Stimulated activated CD4-positive, alpha-beta T cell treated with anti-CD3 and anti-CD28 coated beads, Interleukin-2, amount 100 ng/mL, for 24 hours (primary cell): ENCODE measurements at regions not wholly inside any gene's neighbourhood (a gene's known extent, or its start where the extent isn't known, plus 50 kb on each side); places are given as distances from the start of the nearest gene placed in this dataset.

Experiments used
- DNase-seq, 2 donors: peaks; one replicate each; pipeline ENCODE4 v3.0.0-alpha.2; 2020

GRCh38 chr4:175871774-175872405 is 59.8 kb upstream of the GPM6A start:
- DNase-seq = no peak

GRCh38 chr4:175873707-175874106 is 61.6 kb upstream of the GPM6A start:
- DNase-seq = no peak

GRCh38 chr4:175874306-175874705 is 62.2 kb upstream of the GPM6A start:
- no peak for DNase-seq

- no peak for DNase-seq
These were observed 64.1 kb upstream of the GPM6A start for GRCh38 chr4:175875993-175876771.

GRCh38 chr4:175882891-175883290 is 70.8 kb upstream of the GPM6A start:
- DNase-seq = no peak

GRCh38 chr4:175884048-175884447 is 72.0 kb upstream of the GPM6A start:
- no peak for DNase-seq

GRCh38 chr4:175891231-175891630 is 79.2 kb upstream of the GPM6A start:
- DNase-seq = no peak

GRCh38 chr4:175891851-175892250 is 79.8 kb upstream of the GPM6A start:
- no peak for DNase-seq

GRCh38 chr4:175905925-175906324 is 93.9 kb upstream of the GPM6A start:
- no peak for DNase-seq

GRCh38 chr4:175906384-175906783 is 94.3 kb upstream of the GPM6A start:
- DNase-seq = no peak

GRCh38 chr4:175910700-175911099 is 98.6 kb upstream of the GPM6A start:
- DNase-seq = no peak

GRCh38 chr4:175916626-175917351 is 104.7 kb upstream of the GPM6A start:
- no peak for DNase-seq

- DNase-seq = no peak
These were observed 115.1 kb upstream of the GPM6A start for GRCh38 chr4:175927121-175927520.

- DNase-seq = no peak
These were observed 117.4 kb upstream of the GPM6A start for GRCh38 chr4:175929441-175929840.

- no peak for DNase-seq
These were observed 117.9 kb upstream of the GPM6A start for GRCh38 chr4:175929932-175930331.

GRCh38 chr4:175930471-175930870 is 118.4 kb upstream of the GPM6A start:
- DNase-seq = no peak

- no peak for DNase-seq
These were observed 120.1 kb upstream of the GPM6A start for GRCh38 chr4:175932116-175932515.

GRCh38 chr4:175934506-175934905 is 122.4 kb upstream of the GPM6A start:
- DNase-seq = no peak

GRCh38 chr4:175935016-175935661 is 123.1 kb upstream of the GPM6A start:
- no peak for DNase-seq

- DNase-seq = no peak
These were observed 121.3 kb upstream of the WDR17 start for GRCh38 chr4:175944126-175944910.

- no peak for DNase-seq
These were observed 119.0 kb upstream of the WDR17 start for GRCh38 chr4:175946472-175947116.

- DNase-seq = no peak
These were observed 118.4 kb upstream of the WDR17 start for GRCh38 chr4:175947117-175947722.
